Hematopoietic multipotent progenitor cell treated with erythropoietin and hydrocortisone succinate and interleukin-3 and kit ligand, for 8 days (in vitro differentiated cells): ENCODE measurements at regions not wholly inside any gene's neighbourhood (a gene's known extent, or its start where the extent isn't known, plus 50 kb on each side); places are given as distances from the start of the nearest gene placed in this dataset.

ENCODE experiments used
- DNase-seq: peaks from one replicate; pipeline ENCODE4 v3.0.0-alpha.2; 2015

DNA sequence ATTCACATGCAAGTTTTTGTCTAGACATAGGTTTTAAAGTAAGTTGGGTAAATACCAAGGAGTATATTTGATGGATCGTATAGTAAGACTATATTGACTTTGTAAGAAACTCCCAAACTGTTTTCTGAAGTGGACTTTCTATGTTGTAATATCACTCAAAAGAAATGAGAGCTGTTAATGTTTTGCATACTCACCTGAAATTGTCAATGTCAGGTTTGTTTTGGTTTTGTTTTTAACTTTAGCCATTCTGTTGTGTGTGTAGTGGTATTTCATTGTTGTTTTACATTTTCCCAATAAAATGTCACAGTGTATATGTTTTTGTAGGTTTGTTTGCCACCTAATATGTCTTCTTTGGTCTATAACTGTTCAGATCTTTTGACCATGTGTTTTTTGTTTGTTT, 375.7 kb upstream of the CDH9 start:
- DNase-seq, result no peak

DNA sequence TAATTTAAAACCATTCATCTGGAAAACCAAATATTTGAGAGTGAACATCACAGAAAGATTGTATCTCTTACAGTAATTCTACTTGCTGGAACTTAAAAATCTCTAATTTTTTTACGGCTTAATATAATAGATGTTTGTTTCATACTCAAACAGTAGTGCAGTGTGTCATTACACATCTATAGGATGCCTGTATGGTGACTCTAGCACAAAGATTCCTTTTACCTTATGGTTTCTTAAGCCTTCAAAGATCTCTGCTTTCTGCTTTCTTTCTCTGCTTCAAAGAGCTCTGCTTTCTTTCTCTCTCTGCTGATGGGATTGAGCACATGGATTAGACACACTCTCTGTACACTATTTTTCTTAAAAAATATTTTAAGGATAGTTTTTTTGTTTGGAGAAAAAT, 374.0 kb upstream of the CDH9 start:
- DNase-seq, result no peak

DNA sequence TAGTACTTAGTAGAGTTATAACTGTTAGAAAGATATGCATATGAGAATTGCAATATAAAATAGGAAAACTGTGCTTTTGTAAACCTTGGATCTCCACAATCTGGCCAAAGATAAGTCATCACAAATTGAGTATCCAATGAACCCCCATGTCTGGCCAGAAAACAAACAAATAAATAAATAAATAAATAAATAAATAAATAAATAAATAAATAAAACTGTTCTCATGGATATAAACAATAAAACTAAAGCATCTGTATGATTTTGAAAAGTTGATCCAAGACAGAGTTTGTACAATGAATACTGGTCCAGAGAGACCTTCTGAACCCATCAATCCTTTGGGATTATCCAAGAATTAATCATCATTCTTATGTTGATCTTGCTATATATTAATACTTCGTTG, 367.6 kb upstream of the CDH9 start:
- DNase-seq, result no peak

DNA sequence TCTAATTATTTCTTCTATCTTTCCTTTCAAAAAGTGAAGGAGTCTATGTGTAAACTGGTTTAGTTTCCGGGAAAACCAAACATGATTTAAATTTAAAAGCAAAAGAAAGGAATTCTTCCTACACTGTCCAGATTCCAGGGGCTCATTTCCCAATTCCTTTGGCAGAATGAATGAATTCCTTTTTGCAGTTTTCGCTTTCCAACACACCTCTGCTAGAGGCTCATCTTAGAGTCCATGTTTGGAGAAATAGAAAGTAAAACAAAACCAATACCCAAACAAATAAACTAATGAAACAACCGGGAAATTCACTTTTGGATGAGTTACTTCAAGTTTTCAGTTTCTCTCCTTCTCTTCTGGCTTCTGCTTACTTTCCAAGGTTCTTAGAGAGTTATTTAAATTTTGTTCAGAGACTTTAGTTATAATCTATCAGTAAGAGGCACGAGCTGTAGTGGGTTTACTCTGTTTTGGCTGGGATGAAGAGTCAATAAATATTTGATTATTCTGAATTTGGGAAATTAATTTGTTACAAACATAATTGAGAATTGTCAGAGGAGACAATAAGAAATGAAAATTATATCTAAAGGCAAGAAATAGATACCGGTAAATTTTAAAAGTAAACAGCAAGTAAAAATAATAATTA, 365.0 kb upstream of the CDH9 start:
- no peak for DNase-seq

DNA sequence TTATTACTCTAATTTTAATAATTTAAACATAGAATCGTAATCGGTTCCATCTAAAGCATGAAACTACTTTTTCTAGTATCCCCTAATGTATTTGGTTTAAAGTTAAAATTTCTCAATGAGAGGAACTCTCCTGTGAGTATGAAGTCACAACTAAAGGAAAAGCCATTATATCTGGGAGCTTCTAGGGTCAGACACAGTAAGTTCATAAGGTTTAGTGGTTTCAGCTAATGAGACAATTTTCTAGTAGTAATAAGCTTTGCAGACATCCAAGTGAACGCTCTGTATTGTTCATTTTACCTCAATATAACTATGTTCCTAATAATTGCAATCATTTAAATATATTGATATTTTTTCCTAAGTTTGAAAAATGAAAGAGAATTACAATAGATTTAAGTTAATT, 364.4 kb upstream of the CDH9 start:
- DNase-seq, result no peak

DNA sequence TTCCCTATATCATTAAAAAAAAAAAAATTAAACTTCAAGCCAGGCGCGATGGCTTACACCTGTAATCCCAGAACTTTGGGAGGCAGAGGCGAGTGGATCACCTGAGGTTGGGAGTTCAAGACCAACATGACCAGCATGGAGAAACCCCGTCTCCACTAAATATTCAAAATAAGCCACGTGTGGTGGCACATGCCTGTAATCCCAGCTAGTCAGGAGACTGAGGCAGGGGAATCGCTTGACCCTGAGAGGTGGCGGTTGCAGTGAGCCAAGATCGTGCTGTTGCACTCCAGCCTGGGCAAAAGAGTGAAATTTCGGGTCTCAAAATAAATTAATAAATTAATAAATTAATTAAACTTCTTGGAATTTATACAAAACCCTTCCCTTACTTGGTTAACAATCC, 358.6 kb upstream of the CDH9 start:
- no peak for DNase-seq

DNA sequence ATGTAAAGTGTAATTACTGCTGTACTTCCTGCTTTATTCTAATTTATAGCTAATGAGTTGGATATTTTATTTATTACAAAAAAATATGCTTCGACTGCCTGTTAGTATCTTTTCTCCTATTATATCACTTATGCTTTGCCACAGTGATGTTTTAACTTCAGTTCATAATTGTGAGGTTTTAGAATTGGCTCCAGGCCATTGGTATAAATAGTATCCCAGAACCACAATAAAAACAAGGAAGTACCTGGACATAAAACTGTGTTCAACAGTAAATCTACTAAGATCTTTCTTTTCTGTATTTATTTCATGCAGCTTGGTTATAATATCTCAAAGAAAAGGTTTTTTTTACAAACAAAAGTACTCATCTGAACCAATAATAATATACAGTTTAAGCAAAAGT, 354.3 kb upstream of the CDH9 start:
- DNase-seq, result no peak

DNA sequence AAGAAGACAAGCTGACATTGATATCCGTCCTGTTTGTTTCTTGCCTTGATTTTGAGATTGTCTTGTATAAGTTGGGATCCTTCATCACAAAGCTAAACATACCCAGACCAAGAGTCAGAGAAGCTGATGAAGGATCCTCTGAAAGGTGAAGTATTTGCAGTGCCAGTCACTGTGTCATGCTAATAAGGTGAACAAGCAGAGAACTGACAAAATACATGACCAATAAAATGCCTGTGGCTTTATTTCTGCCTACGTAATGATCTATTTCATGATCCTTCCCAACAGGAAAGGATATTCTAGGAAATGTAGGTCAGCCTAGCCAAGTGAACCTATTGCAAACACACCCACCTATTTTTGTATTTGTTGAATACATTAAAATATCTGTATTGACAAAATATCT, 351.3 kb upstream of the CDH9 start:
- DNase-seq, result no peak

DNA sequence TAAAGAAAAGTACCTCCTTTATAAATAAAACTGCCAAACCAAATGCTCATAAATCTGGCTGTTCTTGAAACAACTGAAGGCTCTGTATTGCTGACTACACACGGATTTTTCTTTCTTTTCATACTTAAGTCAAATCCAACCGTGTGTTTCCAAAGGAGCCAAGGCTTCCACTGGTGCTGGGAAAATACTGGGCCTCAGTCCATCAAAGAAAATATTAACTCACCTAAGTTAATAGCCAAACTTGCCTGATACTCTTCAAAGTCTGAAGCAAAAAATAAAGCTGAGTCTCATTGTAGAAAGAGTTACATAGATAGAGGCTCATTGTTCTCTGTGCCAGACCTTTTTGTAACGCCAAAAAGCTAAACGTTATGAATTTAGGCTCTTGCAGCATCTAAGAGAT, 350.4 kb upstream of the CDH9 start:
- DNase-seq, result no peak

DNA sequence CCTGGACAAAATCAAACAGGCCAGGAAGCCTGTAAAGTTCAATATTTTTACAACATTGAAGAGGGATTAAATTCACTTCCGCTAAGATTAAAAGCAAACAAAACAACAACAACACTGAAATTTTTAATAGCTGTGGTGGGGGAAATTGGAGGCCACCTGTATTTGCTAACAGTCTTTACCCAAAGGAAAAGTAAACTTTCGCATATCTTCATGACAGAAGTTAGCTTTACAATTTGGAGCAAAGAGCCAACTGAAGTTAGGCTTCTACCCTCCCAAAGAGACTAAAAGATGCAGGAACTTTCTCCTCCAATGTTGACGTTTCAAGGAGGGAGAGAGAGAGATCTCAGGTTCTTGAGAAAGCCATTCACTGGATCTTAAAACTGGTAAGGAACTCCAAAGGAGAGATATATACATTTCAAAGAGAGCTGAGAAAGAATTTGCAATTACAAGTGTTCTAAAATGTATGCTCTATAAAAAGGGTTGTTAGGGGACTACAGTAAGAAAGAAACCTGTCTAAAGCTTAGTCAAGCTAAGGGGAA, 349.2 kb upstream of the CDH9 start:
- no peak for DNase-seq

DNA sequence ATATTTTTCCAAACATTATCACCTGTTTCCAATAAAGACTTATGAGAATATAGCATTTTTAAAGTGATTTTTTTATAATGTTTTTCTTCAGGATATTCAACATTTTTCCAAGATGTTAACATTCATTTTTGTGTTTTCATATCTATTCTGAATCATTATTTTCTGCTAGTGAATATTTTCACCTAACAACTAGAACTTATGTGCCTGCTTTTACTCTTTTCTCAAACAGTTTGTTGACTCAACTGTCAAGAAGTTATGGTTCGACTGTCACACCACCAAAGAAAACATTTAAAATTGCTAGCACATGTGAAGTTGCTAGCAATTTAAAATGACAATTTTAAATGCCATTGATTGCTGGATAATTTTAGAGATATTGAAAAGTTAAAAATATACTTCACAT, 343.3 kb upstream of the CDH9 start:
- DNase-seq, result no peak

DNA sequence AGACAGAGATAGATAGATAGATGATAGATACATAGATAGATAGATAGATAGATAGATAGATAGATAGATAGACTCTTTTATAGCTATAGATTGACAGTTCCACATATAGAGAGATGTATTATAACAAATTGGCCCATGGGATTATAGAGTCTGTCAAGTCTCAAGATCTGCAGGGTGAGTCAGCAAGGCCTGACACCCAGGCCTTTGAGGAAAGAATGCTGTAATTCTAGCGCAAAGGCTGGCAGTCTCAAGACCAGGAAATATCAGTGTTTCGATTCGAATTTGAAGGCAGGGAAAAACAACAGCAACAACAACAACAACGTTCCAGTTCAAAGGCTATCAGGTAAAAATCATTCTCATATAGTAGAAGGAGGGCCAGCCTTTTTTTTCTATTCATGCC, 339.2 kb upstream of the CDH9 start:
- DNase-seq, result no peak

DNA sequence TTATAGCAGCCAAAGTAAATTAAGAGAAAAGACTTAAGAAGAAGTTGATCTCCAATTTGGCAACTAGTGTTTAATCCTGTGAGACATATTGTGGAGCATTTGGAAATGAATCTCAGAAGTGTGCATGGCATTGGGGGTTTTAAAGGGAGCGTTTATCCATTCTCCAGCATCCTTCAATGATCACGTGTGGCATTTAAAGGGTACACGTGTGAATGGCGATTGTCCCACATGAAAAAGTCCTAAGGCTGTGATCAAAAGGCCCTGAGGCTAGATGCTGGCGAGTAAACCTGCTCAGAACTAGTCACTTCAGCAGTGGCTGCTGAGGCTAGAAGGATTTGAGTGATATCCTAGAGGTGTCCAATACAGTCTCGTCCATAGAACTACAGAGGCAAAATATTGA, 315.6 kb upstream of the CDH9 start:
- no peak for DNase-seq

DNA sequence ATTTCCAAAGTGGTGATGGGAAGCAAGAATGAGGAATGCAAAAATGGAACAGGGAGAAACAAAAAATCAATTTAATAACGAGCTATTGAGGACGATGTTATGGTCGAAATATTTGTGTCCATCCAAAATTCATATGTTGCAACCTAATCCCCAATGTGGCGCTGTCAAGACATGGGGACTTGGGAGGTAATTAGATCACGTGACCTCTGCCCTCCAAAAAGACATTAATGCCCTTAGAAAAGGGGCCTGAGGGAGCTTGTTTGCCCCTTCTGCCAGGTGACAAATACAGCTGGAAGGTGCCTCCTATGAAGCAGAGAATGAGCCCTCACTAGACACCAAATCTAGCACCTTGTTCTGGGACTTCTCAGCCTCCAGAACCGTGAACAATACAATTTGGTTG, 315.2 kb upstream of the CDH9 start:
- no peak for DNase-seq

DNA sequence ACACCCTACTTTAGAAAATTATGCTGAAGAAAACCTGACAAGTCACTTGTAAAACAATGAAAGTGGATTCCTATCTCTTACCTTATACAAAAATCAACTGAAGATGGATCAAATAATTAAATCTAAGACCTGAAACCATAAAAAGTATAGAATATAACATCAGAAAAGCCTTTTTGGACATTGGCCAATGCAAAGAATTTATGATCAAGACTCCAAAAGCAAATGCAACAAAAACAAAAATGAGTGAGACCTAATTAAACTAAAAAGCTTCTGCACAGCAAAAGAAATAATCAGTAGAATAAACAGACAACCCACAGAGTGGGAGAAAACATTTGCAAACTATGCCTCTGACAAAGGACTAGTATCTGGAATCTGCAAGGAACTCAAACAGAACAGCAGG, 303.0 kb upstream of the CDH9 start:
- no peak for DNase-seq

DNA sequence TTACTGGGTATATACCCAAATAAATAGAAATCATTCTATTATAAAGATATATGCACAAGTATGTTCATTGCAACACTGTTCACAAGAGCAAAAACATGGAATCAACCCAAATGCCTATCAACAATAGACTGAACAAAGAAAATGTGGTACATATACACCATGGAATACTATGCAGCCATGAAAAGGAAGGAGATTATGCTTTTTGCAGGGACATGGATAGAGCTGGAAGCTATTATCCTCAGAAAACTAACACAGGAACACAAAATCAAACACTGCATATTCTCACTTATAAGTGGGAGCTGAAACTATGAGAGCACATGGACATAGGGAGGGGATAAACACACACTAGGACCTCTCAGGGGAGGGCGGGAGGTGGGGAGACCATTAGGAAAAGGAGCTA, 298.4 kb upstream of the CDH9 start:
- DNase-seq, result no peak

DNA sequence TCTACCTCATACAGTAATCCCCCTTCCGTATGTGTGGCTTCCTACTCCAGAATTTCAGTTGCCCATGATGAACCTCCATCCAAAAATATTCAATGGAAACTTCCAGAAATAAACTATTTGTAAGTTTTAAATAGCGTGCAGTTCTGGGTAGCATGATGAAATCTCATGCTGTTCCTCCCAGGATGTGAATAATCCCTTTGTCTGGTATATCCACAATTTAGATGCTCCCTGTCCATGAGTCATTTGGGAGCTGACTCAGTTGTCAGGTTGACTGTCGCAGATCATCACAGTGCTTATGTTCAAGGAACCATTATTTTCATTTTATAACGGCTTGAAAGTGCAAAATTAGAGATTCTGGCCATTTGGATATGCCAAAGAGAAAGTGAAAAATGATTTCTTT, 290.1 kb upstream of the CDH9 start:
- DNase-seq, result no peak

DNA sequence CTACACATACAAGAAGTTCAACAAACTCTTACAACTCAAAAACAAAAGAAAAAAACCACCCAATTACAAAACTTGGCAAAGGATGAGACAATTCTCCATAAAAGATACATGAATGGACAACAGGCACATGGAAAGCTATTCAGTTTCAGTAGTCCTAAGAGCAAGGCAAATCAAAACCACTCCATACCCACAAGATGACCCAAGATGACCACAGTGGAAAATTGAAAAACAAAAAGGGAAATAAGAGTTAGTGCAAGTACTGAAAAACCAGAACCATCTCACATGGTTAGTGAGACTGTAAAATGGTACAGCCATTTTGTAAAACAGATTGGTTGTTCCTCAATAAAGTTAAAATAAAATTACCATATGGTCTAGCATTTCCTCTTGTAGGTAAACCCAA, 287.1 kb upstream of the CDH9 start:
- no peak for DNase-seq

DNA sequence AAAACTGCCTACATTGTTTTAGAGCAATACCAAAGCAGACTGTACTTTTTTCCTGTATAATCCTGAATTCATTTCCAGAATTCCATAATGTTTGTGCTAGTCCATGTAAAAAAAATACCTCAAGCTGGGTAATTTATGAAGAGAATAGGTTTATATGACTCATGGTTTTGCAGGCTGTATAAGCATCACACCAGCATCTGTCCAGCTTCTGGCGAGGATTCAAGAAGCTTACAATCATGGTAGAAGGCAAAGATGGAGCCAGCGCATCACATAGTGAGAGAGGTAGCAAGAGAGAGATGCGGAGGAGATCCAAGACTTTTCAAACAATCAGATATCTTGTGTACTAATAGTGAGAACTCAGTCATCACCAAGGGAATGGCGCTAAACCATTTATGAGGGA, 280.3 kb upstream of the CDH9 start:
- no peak for DNase-seq

DNA sequence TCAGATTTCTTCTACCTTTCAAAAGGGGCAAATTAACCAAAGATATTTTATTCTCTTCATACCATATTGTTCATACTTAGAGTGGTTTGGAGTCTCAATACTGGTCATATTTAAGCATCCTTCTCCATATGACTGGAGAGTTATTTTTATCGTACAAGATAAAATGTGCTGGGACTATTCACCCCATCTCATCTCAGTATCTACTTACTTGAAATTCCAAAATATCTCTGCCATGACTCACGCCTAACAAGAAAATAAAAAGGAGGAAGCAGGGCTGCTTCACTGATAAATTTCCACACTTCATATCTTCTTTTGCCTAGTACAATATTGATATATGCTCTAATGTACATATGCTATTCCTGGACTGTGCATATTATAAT, 277.9 kb upstream of the CDH9 start:
- DNase-seq, result no peak

DNA sequence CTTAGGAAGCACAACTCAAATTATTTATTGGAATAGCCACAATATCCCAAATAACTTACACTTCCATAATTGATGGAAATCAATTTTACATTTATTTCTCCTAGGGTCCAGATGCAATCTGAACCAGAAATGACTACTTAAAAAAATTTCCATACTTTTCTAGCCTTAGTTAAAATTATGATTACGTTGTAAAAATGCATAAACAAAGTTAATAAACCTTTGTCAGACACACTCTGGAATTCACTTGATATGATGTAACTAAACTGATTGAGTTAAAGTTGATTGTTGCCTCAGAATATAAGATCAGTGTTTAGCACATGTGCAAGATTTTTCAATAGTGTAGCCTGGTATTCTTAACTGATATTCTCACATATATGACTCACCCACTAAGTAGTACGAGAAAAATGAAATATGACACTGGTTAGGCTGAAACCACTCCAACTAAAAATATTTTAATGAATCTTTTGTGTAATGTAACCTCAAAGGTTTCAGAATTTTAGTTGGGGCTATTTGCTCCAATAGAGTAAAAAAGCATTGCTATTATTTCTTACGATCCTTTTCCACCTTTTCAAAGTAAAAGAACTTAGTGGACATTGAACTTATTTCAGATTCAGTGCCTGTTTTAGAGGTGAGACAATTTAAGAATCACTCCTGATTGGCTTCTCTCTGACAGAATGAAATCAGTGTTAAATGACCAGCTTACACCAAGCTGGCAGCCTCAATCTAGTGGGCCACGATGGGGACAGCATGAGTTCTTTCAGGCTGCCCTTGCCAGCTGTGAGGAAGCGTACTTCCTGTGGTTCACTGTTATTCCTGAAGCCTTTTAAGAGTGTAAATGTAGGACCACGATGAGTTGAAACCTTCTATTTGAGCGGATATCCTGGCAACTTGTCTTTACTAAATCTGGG, 277.2 kb upstream of the CDH9 start:
- no peak for DNase-seq

DNA sequence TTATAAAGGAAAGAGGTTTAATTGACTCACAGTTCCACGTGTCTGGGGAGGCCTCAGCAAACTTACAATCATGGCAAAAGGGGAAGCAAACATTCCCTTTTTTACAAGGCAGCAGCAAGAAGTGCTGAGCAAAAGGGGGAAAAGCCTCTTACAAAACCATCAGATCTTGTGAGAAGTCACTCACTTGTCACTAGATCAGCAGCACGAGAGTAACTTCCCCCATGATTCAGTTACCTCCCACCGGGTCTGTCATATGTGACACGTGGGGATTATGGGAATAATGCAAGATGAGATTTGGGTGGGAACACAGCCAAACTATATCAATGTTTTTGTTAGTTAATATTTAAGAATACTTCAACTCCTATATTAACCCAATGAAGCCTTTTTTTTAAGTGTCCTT, 275.2 kb upstream of the CDH9 start:
- DNase-seq, result no peak

DNA sequence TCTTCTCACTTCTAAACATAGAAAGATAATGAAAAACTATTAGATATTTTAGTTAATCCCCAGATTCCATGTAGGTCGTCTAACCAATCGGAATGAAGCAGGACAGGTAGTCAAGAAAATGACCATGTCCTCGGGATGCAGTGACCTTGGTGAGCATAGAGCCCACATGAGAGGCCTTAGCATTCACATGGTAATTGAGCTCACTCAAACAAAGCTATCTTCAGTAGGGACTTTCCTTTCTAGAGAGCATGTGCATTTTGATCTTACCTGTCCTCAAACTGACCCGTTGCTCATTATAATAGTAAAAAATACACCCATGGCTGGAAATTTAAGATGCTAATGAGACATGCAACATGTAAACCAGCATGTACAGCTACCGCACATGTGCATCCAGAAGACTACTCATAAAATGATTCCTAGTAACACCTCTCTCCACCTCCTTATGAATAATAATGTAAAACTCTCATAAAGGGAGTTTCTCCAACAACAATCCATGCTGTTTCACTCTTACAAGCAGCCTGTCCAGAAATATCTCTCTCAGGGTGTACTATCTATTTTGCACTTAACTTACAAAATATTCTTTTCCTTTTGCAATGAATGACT, 274.0 kb upstream of the CDH9 start:
- no peak for DNase-seq

DNA sequence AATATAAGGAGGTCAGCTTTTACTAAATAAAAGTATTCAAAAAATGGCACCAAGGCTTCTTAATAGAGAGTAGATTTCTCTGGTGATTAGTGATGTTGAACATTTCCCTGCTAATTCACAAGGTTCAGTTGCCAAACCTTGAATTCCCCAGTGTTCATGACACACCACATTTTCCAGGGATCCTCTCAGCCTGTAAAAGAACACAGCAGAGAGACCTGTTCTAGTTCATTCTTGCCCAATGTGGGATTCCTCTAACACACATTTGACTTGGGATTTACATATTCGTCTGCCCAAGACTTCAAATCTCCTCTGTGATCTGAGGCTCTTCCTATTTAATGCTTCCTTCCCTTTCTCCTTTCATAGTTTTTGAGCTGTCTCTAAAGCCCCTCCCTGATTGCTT, 273.2 kb upstream of the CDH9 start:
- no peak for DNase-seq
